ENCODE measurements at regions not wholly inside any gene's neighbourhood (a gene's known extent, or its start where the extent isn't known, plus 50 kb on each side); places are given as distances from the start of the nearest gene placed in this dataset.
"Not testable (repeated sequence)": the region's sequence is repeated elsewhere in the genome, so short reads cannot be mapped to it uniquely, and the experiment has no call there.

DNA sequence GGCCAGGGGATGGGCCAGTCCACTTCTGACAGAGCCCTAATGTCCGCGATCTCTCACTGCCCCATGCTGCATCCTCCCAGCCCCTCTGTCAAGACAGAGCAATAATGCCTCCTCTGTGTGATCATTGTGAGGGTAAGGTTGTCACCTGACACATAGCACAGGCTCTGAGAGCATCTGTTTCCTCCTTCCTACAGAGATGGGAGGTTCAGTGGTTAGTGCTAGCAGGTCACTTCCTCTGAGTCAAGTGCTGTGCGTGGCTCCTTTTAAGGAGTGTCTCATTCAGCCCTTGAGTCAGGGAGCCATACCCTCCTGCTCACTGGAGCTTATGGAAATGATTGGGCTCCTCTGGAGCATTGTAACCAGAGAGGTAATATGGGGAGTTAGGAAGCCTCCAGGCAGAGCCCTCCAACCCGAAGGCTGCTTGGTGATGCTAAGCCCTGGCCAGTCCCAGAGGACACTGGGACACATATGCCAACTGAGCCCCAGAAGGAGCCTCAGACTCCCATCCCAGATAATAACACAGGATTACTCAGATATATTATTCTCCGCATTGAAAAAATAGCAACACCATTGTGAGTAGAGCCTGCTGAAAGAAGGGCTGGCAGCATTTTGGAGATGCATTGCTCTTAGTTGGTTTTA is 189.0 kb downstream of the GALNT1 start:
- DNase-seq = no peak

DNA sequence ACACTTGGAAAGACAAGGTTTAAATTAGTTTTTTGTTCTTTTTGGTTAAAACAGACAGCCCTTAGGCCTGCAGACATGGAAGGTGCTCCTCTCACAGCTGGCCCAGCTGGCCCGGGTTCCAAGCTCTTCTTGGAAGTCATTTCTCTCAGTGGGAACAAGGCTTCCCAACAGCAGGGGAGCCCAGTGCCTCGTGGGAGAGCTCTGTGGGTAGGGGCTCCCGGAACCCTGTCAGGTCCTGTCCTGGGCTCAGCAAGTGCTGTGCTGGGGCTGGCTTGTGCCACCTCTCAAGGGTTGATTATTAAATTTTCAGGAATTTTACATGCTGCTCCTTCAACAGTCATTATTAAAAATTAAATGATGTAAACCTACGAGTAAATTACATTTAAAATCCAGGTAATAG is 189.6 kb downstream of the GALNT1 start:
- no peak for DNase-seq

DNA sequence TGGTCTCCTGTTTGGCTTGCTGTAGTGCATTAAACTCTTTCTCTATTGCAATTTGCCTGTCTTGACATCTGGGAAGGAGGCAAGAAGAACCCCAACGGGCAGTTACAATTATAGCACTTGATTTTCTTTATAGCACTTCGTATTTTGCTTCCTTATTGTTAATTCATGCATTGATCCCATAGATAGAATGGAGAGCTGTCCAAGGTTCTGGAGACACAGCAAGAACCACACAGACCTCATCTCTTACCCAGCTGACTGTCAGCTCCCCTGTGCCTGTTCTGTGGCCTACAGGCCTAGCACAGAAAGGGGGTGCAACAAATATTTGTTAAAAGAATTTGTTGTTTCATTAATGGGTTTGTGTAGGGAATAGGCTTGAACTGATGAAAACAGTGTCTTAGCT is 194.3 kb downstream of the GALNT1 start:
- no peak for DNase-seq

DNA sequence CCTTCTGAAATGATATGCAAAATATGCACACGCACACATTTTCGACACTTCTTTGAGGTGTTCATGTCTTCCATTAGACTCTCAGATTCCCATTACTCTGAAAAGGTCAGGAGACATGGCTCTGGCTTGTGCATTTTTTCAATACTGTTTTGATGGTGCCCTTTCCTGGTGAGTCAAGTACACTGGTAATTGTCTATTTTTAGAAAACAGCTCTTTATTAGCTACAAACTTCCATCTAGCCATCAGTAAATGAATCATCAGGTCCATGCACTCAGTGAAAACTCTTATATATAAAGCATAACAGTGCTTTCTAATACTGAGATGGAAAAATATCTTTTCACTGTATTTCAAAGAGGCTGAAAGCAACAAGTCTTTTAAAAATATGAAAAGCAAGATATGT is 194.9 kb downstream of the GALNT1 start:
- no peak for DNase-seq

DNA sequence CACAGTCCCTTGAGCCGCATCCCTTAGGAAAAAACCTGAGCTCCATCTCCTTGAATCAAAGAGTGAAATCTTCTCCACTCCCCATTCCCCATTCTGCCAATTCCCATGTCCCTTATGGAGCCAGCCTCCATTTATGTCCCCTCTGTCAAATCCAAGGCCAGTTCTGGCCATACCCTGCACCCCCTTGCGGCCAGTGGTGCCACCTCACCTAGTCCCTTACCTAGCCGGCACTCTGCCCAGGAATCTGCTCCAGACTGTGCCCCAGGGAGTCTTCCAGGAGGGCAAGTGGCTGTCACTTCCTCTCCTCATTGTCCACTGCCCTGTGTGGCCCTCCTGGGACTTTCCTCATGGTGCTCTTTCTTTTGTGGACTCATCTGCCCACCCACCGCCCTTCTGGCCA is 195.4 kb upstream of the RMP24 start:
- no peak for DNase-seq

DNA sequence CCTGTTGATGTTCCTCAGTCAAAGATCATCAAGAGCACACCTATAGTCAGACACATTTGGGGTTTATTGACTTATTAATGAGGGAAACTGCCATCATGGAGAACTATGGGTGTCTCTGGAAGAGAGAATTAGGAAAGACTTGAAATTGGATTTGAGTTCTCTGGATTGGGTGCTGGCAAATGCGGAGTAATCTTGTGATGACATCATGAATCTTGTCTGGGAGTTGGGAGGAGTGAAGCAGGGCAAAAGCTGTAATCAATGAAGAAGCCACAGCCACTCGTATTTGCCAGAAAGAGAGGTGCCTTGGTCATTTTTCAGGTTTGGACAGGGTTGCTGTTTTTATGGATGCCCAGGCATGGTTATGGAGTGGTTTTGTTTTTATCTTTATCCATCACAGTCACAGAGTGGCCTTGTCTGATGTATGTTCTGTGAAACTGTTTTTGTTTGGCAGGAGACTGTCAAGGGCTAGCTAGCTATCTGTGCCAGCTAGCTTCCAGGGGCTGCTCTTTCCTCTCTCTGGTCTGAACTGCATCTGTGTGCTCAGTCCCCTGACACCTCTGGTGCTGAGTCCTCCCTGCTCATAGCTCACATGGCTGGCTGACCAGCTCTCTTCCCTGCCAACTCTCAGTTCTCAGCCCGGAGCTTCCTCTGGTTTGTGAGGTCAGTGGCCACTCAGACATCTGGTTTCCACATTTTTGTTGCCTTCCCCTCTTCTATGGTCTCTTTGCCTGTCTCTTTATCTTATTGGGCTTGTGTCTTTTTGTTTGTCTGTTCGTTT is 193.4 kb upstream of the RMP24 start:
- no peak for DNase-seq

DNA sequence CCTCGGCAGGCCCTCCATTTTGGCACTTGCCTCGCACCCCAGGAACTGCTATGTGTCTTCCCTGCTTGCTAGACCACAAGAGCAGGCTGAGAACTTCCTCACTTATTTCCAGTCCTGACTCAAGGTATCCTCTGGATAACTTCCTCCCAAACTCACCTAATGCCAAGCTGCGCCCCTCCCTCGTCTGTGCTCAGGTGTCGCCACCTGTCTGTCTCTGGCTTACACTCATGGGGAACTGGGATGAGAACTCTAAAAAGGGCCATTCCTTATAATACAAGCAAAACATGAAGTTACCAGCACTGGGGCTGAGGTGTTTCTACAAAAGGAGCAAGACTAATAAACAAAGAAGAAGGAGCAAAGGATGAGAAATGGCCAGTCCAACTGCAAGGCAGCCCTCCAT is 191.5 kb upstream of the RMP24 start:
- DNase-seq = no peak

DNA sequence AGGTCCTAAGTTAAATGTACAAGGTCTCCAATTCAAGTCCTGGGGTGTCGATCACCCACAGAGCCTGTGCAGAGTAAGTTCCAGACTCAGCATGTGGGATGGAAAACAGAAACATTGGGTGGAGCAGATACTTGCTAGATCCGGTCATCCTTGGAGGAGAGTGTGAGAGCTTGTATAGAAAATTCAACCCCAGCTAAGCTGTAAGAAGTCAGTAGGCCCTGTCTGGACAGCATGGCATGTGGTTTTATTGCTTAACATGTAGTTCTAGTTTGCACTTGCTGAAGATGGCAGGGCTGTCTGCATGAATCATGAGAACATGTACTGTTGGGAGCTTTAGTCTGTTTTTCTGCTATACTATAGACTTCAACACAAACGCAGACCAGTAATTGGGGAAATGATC is 189.6 kb upstream of the RMP24 start:
- DNase-seq = no peak

DNA sequence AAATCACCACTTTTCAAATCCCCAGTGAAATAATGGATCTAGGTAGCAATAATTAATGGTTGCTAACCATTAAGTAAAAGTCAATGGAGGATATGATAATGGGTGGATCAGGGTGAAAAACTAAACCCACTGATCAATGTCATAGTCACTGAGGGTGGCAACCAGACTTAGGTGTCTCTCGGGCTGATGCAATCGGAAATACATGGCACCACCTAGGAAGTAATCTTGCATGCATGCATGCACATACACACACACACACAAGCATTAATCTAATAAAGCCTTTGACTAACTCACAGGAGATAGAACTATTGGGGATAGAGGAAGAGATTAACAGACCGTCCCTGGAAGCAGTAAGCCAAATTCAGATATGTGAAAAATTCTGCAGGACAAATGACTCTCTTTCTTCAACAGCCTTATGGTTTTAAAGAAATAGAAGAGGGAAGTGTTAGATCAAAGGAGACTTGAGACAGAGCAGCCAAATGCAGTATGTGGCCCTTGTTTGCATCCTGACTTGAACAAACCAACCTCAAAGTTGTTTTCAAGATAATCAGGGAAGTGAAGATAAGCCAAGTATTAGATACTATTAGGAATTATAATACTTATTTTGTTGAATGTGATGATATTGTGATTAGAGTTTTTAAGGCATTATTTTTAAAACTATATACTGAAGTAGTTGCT is 186.0 kb upstream of the RMP24 start:
- DNase-seq = no peak

DNA sequence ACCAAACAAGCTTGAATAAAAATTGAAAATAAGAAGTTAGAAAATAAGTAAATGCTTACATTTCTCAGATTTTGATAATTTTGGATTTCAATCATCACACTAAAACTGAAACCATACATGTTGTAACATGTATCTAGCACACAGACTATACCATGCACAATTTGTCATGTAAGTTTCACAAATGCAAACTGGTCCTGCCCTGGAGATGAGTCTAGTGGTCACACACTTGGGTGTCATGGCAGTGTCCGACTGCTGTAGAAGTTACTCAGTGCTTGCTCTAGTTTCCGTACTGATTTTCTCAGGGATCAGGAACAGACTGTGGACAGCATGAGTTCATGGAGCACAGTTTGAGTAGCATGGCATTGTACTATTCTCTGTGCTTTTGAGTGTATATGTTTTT is 182.9 kb upstream of the RMP24 start:
- DNase-seq = no peak

DNA sequence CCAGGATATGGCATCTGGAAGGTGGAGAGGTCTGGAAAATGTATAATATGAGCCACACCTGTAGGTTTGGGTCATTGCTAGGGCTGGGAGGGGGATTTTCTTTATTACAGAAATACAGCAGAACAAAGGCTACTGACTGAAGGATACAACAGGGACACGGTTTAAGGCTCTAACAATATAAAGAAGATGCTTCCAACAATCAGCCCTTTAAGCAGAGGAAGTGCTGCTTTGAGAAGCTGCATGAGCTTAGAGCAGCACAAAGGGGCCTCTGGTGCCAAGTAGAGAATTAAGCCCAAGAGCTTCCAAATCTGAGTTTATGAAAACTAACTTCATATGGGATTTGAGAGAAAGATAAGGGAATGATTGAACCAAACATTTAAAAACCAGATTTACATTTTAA is 174.5 kb upstream of the RMP24 start:
- DNase-seq = no peak

DNA sequence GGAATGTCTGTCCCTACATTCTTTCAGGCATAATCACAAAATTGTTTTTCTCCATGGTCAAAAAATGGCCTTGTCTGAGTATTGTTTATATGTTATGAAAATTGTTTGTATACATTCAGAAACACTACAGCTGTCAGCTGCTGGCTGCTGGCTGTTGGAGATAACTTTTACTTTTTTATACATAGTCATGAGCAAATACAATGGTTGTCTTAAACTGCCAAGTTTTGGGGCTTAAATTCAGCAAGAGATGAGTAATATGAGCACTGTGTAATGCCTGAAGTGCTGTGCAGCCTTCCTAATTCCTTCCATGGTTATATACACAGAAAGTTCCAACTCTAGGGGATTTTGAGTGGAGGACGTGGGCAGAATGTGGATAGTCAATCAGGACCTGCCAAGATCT is 168.9 kb upstream of the RMP24 start:
- DNase-seq = no peak

DNA sequence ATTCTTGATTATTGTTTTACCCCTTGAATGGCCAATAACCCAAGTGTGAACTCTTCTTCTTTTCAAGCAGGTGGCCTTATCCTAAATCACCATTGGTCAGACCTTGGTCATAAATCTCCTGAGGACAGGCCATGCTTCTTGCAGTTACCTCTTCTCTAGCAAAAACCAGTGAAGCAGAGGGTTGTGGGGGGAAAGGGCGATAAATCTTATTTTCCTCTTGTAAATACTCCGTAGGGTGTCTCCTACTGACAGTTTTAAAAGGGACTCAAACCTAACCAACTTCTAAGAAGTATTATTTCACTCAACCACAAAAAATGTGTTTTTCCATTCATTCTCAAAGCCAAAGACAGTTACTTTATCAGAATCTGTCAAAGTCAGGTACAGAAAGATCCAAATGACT is 168.1 kb upstream of the RMP24 start:
- no peak for DNase-seq

DNA sequence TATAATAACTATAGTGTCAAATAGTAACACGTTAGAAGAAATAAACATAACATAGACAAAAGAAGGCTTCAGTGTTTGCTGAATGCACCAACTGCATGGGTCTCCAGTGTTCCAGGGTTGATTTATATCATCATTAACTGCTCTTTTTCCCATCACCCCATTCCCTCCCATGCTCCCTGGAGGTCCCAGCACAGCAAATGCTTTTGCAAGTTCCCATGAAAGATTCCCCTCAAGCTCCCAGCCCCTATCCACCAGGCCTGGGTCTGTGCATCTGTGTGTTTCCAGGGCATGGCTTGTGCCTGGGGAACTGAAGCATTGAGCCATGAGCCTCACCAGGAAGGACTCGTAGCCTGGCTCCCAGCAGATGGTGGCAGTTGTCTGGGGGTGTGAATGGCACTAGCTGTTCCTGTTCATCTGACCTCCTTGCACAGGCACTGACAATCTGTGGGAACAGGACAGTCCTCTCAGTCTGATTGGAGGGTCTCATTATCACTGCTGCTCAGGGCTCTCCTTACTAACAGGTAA is 164.6 kb upstream of the RMP24 start:
- no peak for DNase-seq

DNA sequence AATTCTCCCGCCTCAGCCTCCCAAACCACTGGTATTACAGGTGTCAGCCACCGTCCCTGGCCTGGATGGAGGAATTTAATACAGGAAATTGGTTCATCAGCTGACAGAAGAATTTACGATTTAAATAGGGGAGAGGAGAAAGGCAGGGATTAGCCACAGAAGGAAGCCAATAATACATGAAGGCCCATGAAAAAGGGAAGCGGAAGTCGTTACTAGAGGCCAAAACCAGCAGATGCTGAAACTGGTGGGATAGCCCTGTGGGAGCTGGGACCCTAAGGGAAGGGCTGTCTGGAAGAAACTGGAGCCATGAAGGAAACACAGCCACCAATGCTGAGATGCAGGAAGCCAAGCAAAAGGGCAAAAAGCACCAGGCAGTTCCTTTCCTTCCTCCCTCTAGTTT is 163.7 kb upstream of the RMP24 start:
- no peak for DNase-seq

DNA sequence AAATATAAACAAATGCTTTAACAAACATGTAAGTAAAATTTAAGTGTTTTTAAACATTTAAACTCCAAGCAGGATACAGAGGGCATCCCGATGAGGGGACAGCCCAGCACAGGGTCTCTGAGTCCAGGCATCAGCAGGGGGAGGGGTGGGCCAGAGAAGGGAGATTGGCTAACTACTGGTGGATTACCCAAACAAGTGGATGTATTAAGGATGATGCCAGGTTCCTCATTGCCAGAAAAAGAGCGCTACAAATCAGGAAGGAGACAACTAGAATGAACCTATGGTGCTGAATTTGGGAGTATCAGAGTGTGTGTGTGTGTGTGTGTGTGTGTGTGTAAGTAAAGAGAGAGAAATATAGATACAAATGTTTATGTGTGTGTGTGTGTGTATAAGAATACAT is 162.0 kb upstream of the RMP24 start:
- DNase-seq = no peak

DNA sequence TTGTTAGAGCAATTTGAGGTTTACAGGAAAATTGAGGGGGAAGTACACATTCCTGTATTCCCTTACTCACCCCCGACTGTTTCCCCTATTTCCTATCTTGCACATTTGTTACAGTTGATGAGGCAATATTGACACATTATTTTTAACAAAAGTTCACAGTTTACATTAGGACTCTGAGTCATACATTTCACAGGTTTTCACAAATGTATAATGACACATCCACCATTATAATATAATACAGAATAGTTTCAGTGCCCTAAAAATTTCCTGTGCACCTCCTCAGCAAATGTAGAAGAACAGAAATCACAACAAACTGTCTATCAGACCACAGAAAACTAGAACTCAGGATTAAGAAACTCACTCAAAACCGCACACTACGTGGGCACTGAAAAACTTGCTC is 160.6 kb upstream of the RMP24 start:
- DNase-seq = no peak

DNA sequence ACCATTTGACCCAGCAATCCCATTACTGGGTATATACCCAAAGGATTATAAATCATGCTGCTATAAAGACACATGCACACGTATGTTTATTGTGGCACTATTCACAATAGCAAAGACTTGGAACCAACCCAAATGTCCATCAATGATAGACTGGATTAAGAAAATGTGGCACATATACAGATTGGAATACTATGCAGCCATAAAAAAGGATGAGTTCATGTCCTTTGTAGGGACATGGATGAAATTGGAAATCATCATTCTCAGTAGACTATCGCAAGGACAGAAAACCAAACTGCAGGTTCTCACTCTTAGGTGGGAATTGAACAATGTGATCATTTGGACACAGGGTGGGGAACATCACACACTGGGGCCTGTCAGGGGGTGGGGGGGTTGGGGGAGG is 157.5 kb upstream of the RMP24 start:
- not testable (repeated sequence) for DNase-seq

DNA sequence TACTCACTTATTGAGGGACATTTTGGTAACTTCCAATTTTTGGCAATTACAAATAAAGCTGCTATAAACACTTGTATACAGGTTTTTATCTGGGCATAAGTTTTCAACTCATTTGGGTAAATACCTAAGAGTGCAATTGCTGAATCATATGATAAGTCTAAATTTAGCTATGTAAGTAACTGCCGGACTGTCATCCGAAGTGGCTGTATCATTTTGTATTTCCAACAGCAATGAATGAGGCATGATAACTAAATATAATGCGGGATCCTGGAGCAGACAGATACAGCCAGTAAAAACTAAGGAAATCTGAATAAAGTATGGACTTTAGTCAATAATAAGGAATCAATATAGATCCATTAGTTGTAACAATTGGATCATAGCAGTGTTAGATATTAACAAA is 156.5 kb upstream of the RMP24 start:
- DNase-seq = no peak

DNA sequence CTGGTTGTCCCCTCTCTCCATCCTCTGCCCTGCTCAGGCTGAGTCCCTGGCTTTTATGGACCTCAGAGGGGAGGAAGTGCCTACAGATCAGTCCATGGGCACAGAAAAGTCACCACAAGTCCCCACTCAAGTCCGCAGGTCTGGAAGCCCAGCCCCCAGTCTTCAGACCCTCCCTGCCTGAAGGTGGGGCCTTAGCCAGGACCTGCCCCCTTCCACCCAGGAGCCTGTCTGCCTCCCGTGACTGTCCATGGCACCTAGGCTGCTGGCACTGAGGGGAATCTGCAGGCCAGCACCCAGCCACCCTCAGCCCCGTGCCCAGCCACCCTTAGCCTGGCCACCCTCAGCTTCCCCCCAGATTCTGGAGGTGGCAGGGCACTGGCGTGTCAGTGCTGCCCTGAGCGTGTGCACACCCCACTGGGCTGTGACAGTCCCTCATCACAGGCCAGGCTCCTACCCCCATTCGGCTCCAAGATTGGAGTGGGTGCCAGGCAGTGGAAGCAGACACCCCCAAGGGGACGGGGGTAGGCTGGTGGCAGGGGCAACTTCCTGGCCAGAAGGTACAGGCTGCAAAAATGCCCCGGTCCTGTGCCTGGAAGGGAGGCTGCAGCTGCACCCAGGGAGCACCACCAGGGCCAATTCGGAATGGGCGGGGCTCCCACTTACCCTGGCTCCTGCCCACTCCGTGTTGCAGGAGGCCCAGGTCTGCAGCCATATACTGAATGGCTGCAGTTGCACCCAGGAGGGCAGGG is 154.7 kb upstream of the RMP24 start:
- no peak for DNase-seq

DNA sequence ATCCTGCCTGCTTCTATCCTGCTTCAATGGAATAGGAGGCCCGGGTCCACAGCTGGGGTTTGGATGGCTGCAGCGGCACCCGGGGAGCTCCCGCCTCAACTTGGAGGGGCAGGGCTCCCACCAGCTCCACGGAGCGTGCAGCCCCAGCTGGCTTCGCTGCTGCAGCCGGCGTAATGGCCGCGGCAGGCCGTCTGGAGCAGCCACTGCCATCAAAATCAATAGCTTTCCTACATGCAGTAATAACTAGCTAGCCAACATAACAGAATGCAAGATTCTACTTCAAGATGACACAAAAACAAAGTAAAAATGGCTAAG is 154.2 kb upstream of the RMP24 start:
- DNase-seq = no peak

DNA sequence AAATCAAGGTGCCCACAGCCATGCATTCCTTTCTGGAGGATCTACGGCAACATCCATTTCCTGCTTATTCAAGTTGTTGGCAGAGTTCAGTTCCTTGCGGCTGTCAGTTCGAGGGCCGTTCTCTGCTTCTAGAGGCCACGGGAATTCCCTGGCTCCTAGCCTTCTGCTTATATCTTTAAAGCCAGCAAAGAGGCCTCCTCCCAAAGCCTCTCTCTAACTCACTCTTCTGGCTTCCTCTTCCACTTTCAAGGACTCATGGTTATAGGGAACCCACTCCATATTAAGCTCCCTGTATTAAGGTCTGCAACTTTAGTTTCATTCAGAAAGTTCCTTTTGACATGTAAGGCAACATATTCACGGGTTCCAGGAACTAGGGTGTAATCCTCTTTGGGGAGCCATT is 150.1 kb upstream of the RMP24 start:
- no peak for DNase-seq

DNA sequence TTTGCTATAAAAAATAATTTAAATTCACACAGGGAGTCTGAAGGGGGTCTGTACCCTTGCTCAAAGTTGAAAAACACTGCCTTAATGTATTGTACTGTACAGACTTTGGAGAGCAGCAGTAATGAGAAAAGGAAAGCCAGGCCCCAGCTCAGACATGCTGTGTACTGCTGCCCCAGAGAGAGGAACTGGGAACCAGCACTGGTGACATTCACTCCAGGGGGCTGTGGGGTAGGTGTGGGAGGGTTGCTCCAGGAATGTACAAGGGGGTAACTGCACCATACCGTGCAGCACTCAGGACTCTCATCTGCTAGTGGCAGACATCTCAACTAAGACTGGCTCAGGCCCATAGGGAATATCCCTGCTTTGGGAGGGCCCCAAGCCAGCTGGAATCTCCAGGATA is 146.0 kb upstream of the RMP24 start:
- DNase-seq = no peak

All from NCI-H1105 treated with DMSO at 0.1 percent for 48 hours (cell line).